SU-DHL-6 (cell line): ENCODE measurements at regions not wholly inside any gene's neighbourhood (a gene's known extent, or its start where the extent isn't known, plus 50 kb on each side); places are given as distances from the start of the nearest gene placed in this dataset.

Experiments
- H2AFZ ChIP-seq: fragments of 200-600 bp; sonication (generic); 2 replicates; pipeline ENCODE4 v1.6.1; 2014; ENCODE audit warnings: low read depth, mild to moderate bottlenecking, moderate library complexity, mixed read lengths, antibody characterized with exemption, low read length; ENCODE audit not compliant: severe bottlenecking
- H3F3A ChIP-seq: fragments of 200-600 bp; shearing (Covaris generic); 2 replicates; pipeline ENCODE4 v1.6.0; 2016; ENCODE audit warnings: antibody characterized with exemption, mild to moderate bottlenecking; ENCODE audit not compliant: insufficient read depth
- H3K27ac ChIP-seq: fragments of 200-600 bp; sonication (generic); 2 replicates; pipeline ENCODE4 v1.5.1; 2016; ENCODE audit warnings: low read depth, mild to moderate bottlenecking, low read length, moderate library complexity, mixed read lengths
- H3K27me3 ChIP-seq: fragments of 200-600 bp; sonication (generic), shearing (Covaris generic); 2 replicates; pipeline ENCODE4 v1.6.0; 2014; ENCODE audit warnings: mild to moderate bottlenecking, low read length
- H3K36me3 ChIP-seq: fragments of 200-600 bp; sonication (generic); 2 replicates; pipeline ENCODE4 v1.6.1; 2014; ENCODE audit warnings: mild to moderate bottlenecking, low read length, mixed read lengths
- H3K4me2 ChIP-seq: fragments of 300-600, 200-600 bp; shearing (Covaris generic), sonication (generic); 2 replicates; pipeline ENCODE4 v1.6.0; 2014; ENCODE audit warnings: low read length, low read depth, mild to moderate bottlenecking; ENCODE audit not compliant: poor library complexity, severe bottlenecking
- H3K4me3 ChIP-seq: fragments of 200-600 bp; sonication (generic); 2 replicates; pipeline ENCODE4 v1.5.1; 2014; ENCODE audit warnings: antibody characterized with exemption, low read length, mild to moderate bottlenecking, mixed read lengths; ENCODE audit not compliant: insufficient read depth, poor library complexity, severe bottlenecking
- H3K79me2 ChIP-seq: fragments of 200-600 bp; sonication (generic); 2 replicates; pipeline ENCODE4 v1.6.1; 2014; ENCODE audit warnings: mild to moderate bottlenecking, low read length, moderate library complexity; ENCODE audit not compliant: insufficient read depth
- H3K9ac ChIP-seq: fragments of 200-600 bp; sonication (generic); 2 replicates; pipeline ENCODE4 v1.7.0; 2014; ENCODE audit warnings: mild to moderate bottlenecking, low read length
- H3K9me2 ChIP-seq: fragments of 200-600 bp; sonication (generic); replicated peaks from 2 replicates; pipeline ENCODE4 v1.6.1; 2014; ENCODE audit warnings: low read length; ENCODE audit not compliant: insufficient read depth
- H3K9me3 ChIP-seq: fragments of 200-600 bp; sonication (generic); 2 replicates; pipeline ENCODE4 v1.6.1; 2014; ENCODE audit warnings: low read length, mixed read lengths; ENCODE audit not compliant: insufficient read depth
- H4K20me1 ChIP-seq: fragments of 200-600 bp; sonication (generic); 2 replicates; pipeline ENCODE4 v1.6.1; 2014; ENCODE audit warnings: low read depth, mild to moderate bottlenecking, antibody characterized with exemption, low read length, moderate library complexity, mixed read lengths
- CTCF ChIP-seq: fragments of 200-600 bp; sonication (generic); IDR thresholded peaks from one replicate; pipeline ENCODE4 v1.5.1; 2017; ENCODE audit warnings: antibody characterized with exemption, mild to moderate bottlenecking, low read length, moderate library complexity; ENCODE audit not compliant: insufficient read depth, poor library complexity, severe bottlenecking
- EZH2phosphoT487 ChIP-seq: fragments of 200-600 bp; sonication (generic), shearing (Covaris generic); conservative IDR thresholded peaks from 2 replicates; pipeline ENCODE4 v1.6.1; 2018; ENCODE audit warnings: mild to moderate bottlenecking, antibody characterized with exemption, low read length, moderate library complexity, mixed read lengths

- Histone ChIP-seq H3K79me2 (no peaks in the 10 kb centered on the region), H3K36me3 (no peaks in the 10 kb centered on the region), H2AFZ (no peak overlapping the region), H3K9me3 (no peaks in the 10 kb centered on the region), H3K9ac (no peak overlapping the region), H3K27me3 (no peaks in the 10 kb centered on the region), H3F3A (no peaks in the 10 kb centered on the region), H3K4me3 (no peak overlapping the region), H3K27ac (no peak overlapping the region), H4K20me1 (no peaks in the 10 kb centered on the region), H3K9me2 (no peaks in the 10 kb centered on the region), H3K4me2 (no peak overlapping the region)
- TF ChIP-seq EZH2phosphoT487 (no peak), CTCF (no peak)
These were observed 326.5 kb upstream of the ZNF717 start for GRCh38 chr3:76111808-76112207.

- no peak overlapping the region for H3K4me2 ChIP-seq
- TF ChIP-seq CTCF (no peak), EZH2phosphoT487 (no peak)
- H3K4me3 ChIP-seq: no peak overlapping the region
These were observed 336.7 kb upstream of the ZNF717 start for GRCh38 chr3:76122007-76122406.

GRCh38 chr3:76129441-76129840, 344.1 kb upstream of the ZNF717 start:
- Histone ChIP-seq H2AFZ (no peak overlapping the region), H3K4me2 (no peak overlapping the region), H3K27ac (no peak overlapping the region), H3F3A (no peaks in the 10 kb centered on the region), H3K9ac (no peak overlapping the region), H3K9me2 (no peaks in the 10 kb centered on the region; the same call in 1 of the 2 replicates), H4K20me1 (no peaks in the 10 kb centered on the region), H3K27me3 (no peaks in the 10 kb centered on the region), H3K36me3 (no peaks in the 10 kb centered on the region), H3K79me2 (no peaks in the 10 kb centered on the region), H3K4me3 (no peak overlapping the region), H3K9me3 (no peaks in the 10 kb centered on the region)
- no peak for TF ChIP-seq CTCF

More at GRCh38 chr3:76122007-76122406, 336.7 kb upstream of the ZNF717 start:
- no peaks in the 10 kb centered on the region for H4K20me1 ChIP-seq
- no peaks in the 10 kb centered on the region for H3K9me3 ChIP-seq
- no peak overlapping the region for H3K27ac ChIP-seq
- H3F3A ChIP-seq: no peaks in the 10 kb centered on the region
- H3K27me3 ChIP-seq: no peaks in the 10 kb centered on the region
- H3K36me3 ChIP-seq: no peaks in the 10 kb centered on the region
- H3K79me2 ChIP-seq: no peaks in the 10 kb centered on the region
- no peak overlapping the region for H2AFZ ChIP-seq
- H3K9me2 ChIP-seq: no peaks in the 10 kb centered on the region
- H3K9ac ChIP-seq: no peak overlapping the region
